ENCODE measurements at regions not wholly inside any gene's neighbourhood (a gene's known extent, or its start where the extent isn't known, plus 50 kb on each side); places are given as distances from the start of the nearest gene placed in this dataset.

DNA sequence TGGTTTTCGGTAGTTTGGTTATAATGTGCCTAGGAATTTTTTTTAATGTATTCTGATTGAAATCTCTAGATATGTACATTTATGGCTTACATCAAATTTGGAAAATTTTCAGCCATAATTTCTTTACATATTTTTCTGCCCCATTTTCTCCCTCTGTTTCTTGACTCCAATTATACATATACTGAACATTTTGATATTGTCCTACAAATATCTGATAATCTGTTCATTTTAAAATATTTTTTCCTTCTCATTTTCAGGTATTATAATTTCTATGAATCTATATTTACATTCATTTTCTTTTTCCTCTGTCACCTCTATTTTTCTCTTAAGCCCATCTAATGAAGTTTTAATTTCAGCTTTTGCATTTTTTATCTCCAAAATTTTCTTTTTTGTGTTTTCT, 82.7 kb upstream of the TMLHE start:
- TF ChIP-seq, protein P1, sequence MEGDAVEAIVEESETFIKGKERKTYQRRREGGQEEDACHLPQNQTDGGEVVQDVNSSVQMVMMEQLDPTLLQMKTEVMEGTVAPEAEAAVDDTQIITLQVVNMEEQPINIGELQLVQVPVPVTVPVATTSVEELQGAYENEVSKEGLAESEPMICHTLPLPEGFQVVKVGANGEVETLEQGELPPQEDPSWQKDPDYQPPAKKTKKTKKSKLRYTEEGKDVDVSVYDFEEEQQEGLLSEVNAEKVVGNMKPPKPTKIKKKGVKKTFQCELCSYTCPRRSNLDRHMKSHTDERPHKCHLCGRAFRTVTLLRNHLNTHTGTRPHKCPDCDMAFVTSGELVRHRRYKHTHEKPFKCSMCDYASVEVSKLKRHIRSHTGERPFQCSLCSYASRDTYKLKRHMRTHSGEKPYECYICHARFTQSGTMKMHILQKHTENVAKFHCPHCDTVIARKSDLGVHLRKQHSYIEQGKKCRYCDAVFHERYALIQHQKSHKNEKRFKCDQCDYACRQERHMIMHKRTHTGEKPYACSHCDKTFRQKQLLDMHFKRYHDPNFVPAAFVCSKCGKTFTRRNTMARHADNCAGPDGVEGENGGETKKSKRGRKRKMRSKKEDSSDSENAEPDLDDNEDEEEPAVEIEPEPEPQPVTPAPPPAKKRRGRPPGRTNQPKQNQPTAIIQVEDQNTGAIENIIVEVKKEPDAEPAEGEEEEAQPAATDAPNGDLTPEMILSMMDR (IDR thresholded peaks at IDR 0.05; ENCODE audit: borderline replicate concordance, extremely low read depth, low read length, poor library complexity, severe bottlenecking): no peak
- no peak for TF ChIP-seq EZH2 (IDR thresholded peaks at IDR 0.05; ENCODE audit: borderline replicate concordance, low read depth, low read length, severe bottlenecking)
